ENCODE measurements at regions not wholly inside any gene's neighbourhood (a gene's known extent, or its start where the extent isn't known, plus 50 kb on each side); places are given as distances from the start of the nearest gene placed in this dataset.

DNA sequence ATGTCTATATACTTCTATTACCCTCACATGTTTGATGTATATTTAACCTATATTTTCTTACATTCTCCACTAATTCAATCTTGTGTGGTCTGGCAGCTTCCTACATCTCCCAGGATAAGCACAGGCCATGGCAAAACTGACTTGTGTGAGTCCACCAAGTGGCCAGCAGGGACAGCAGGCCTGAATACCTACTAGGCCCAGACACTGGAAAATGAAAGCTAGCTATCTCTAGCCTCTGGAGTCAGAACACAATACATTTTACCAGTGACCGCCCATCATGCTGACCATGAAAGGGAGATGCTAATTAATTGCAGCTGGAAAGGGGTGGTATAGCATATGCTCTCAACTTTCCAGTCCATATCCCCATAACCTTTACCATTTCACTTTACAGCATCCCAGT, 132.3 kb downstream of the PCTP start:
- Histone ChIP-seq H3K79me2 (ENCODE audit: control insufficient read depth in 1 of 2, insufficient read depth in 2 of 2, low read length in 2 of 2) (no peaks in the 10 kb centered on the region), H3K9me3 (ENCODE audit: insufficient read depth in 2 of 2, low read depth in 1 of 2, low read length in 1 of 2) (no peaks in the 10 kb centered on the region), H2BK20ac (ENCODE audit: low read length) (no peak overlapping the region), H3K79me1 (ENCODE audit: low read depth, low read length) (no peaks in the 10 kb centered on the region), H3K56ac (replicated peaks; ENCODE audit: insufficient read length, low read depth, low read length) (no peak overlapping the region), H4K91ac (replicated peaks; ENCODE audit: insufficient read length, low read length) (no peak overlapping the region), H2AK5ac (ENCODE audit: low read depth, low read length) (no peak overlapping the region), H3K36me3 (ENCODE audit: control insufficient read depth in 2 of 4, insufficient read depth in 4 of 4, low read length in 3 of 4) (no peaks in the 10 kb centered on the region), H3K4me3 (ENCODE audit: extremely low read depth in 1 of 4, insufficient read depth in 2 of 4, low read depth in 3 of 4, low read length in 4 of 4) (no peak overlapping the region), H4K5ac (ENCODE audit: insufficient read length, low read depth, low read length) (no peak overlapping the region), H3K9ac (replicated peaks in 1 of 4; ENCODE audit: extremely low read depth in 1 of 4, low read depth in 3 of 4, low read length in 3 of 4) (no peak overlapping the region), H3K23me2 (ENCODE audit: low read depth, low read length) (no peaks in the 10 kb centered on the region), H3K4ac (replicated peaks; ENCODE audit: insufficient read length, low read depth, low read length) (no peak overlapping the region), H2BK120ac (replicated peaks; ENCODE audit: low read depth, low read length) (no peak overlapping the region), H4K8ac (ENCODE audit: extremely low read depth, insufficient read depth, low read length) (no peak overlapping the region), H3K23ac (ENCODE audit: insufficient read length) (no peak overlapping the region), H2BK5ac (ENCODE audit: low read depth, low read length) (no peak overlapping the region), H3K4me1 (replicated peaks in 1 of 4; ENCODE audit: control insufficient read depth in 3 of 4, insufficient read depth in 4 of 4, low read length in 3 of 4) (no peaks in the 10 kb centered on the region), H3K14ac (ENCODE audit: insufficient read length) (no peak overlapping the region), H4K20me1 (replicated peaks in 1 of 2; ENCODE audit: control insufficient read depth in 1 of 2, insufficient read depth in 2 of 2, low read length in 2 of 2) (no peaks in the 10 kb centered on the region), H3K4me2 (ENCODE audit: insufficient read depth in 1 of 2, low read depth in 2 of 2, low read length in 2 of 2) (no peak overlapping the region), H2BK15ac (ENCODE audit: low read length) (no peak overlapping the region), H3K18ac (ENCODE audit: extremely low read depth, low read length) (no peak overlapping the region), H3K27ac (ENCODE audit: low read depth, low read length) (no peak overlapping the region), H2AFZ (ENCODE audit: low read length) (no peak overlapping the region), H2BK12ac (ENCODE audit: low read depth, low read length) (no peak overlapping the region), H3K27me3 (replicated peaks in 1 of 4; ENCODE audit: control insufficient read depth in 3 of 4, extremely low read depth in 1 of 4, insufficient read depth in 3 of 4, low read length in 3 of 4) (no peaks in the 10 kb centered on the region)
- ChIA-PET POLR2A (ENCODE audit: partially characterized antibody) (no interaction called here), CTCF (ENCODE audit: partially characterized antibody) (interaction anchor here (0.7 to 2.1 kb wide), 14 partner anchors 10 to 700 kb away, joined by 3 to 8 read pairs (median 4); no protein-coding TSS in a partner anchor)
- 93% methylated on average over 1 of the region's 1 CpG; no CpG with 5 or more reads in 1 of the 2 experiments for WGBS, 2 experiments (ENCODE audit: extremely low coverage in 1 of 2, insufficient coverage in 1 of 2, insufficient read length in 1 of 2, insufficient replicate concordance in 2 of 2, low coverage in 1 of 2, low lambda C conversion rate in 2 of 2, missing lambda C conversion rate in 1 of 2)
- DNase-seq (ENCODE audit: low read depth in 1 of 2, low spot score in 2 of 2), result no peak
- no peak for FAIRE-seq
- TF ChIP-seq SIN3A (conservative IDR thresholded peaks at IDR 0.05 in 1 of 2, IDR thresholded peaks at IDR 0.05 in 1 of 2; ENCODE audit: low read depth in 1 of 2, low read length in 2 of 2) (no peak), SUZ12 (IDR thresholded peaks at IDR 0.05; ENCODE audit: low read length) (no peak), SRF (IDR thresholded peaks at IDR 0.05; ENCODE audit: low read depth, low read length) (no peak), RAD21 (IDR thresholded peaks at IDR 0.05 in 1 of 2, conservative IDR thresholded peaks at IDR 0.05 in 1 of 2; ENCODE audit: low read depth in 2 of 2, low read length in 2 of 2) (peak in 1 of 2 experiments; percentile 9; a peak in 2 of 4 replicates), TEAD4 (IDR thresholded peaks at IDR 0.05; ENCODE audit: low read depth, low read length) (no peak), FOSL1 (IDR thresholded peaks at IDR 0.05; ENCODE audit: insufficient read depth, low read depth, low read length) (no peak)
- TF ChIP-seq, protein P1, sequence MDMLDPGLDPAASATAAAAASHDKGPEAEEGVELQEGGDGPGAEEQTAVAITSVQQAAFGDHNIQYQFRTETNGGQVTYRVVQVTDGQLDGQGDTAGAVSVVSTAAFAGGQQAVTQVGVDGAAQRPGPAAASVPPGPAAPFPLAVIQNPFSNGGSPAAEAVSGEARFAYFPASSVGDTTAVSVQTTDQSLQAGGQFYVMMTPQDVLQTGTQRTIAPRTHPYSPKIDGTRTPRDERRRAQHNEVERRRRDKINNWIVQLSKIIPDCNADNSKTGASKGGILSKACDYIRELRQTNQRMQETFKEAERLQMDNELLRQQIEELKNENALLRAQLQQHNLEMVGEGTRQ (IDR thresholded peaks at IDR 0.05; ENCODE audit: low read length), result no peak
- TF ChIP-seq, protein P2, sequence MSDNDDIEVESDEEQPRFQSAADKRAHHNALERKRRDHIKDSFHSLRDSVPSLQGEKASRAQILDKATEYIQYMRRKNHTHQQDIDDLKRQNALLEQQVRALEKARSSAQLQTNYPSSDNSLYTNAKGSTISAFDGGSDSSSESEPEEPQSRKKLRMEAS (IDR thresholded peaks at IDR 0.05), result no peak
- TF ChIP-seq, protein P3, sequence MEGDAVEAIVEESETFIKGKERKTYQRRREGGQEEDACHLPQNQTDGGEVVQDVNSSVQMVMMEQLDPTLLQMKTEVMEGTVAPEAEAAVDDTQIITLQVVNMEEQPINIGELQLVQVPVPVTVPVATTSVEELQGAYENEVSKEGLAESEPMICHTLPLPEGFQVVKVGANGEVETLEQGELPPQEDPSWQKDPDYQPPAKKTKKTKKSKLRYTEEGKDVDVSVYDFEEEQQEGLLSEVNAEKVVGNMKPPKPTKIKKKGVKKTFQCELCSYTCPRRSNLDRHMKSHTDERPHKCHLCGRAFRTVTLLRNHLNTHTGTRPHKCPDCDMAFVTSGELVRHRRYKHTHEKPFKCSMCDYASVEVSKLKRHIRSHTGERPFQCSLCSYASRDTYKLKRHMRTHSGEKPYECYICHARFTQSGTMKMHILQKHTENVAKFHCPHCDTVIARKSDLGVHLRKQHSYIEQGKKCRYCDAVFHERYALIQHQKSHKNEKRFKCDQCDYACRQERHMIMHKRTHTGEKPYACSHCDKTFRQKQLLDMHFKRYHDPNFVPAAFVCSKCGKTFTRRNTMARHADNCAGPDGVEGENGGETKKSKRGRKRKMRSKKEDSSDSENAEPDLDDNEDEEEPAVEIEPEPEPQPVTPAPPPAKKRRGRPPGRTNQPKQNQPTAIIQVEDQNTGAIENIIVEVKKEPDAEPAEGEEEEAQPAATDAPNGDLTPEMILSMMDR (IDR thresholded peaks at IDR 0.05; ENCODE audit: control extremely low read depth in 1 of 3, insufficient read depth in 1 of 3, low read depth in 1 of 3, low read length in 3 of 3), result peak; percentile 8 to 52 (median 40); a peak in 2 of 4 replicates
